ENCODE measurements at regions not wholly inside any gene's neighbourhood (a gene's known extent, or its start where the extent isn't known, plus 50 kb on each side); places are given as distances from the start of the nearest gene placed in this dataset.

GRCh38 chr1:173100476-173101107, 49.9 kb upstream of the TNFSF18 start:
- TF ChIP-seq, protein P1, sequence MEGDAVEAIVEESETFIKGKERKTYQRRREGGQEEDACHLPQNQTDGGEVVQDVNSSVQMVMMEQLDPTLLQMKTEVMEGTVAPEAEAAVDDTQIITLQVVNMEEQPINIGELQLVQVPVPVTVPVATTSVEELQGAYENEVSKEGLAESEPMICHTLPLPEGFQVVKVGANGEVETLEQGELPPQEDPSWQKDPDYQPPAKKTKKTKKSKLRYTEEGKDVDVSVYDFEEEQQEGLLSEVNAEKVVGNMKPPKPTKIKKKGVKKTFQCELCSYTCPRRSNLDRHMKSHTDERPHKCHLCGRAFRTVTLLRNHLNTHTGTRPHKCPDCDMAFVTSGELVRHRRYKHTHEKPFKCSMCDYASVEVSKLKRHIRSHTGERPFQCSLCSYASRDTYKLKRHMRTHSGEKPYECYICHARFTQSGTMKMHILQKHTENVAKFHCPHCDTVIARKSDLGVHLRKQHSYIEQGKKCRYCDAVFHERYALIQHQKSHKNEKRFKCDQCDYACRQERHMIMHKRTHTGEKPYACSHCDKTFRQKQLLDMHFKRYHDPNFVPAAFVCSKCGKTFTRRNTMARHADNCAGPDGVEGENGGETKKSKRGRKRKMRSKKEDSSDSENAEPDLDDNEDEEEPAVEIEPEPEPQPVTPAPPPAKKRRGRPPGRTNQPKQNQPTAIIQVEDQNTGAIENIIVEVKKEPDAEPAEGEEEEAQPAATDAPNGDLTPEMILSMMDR (conservative IDR thresholded peaks at IDR 0.05; ENCODE audit: low read depth, low read length): no peak
- no peak for TF ChIP-seq EZH2 (IDR thresholded peaks at IDR 0.05; ENCODE audit: borderline replicate concordance, low read depth, low read length, poor library complexity, severe bottlenecking)

Data from A673 (cell line).